Ramos (cell line): ENCODE measurements at regions not wholly inside any gene's neighbourhood (a gene's known extent, or its start where the extent isn't known, plus 50 kb on each side); places are given as distances from the start of the nearest gene placed in this dataset.

Source experiments
- in situ Hi-C: fragments of 300-500 bp; cut with MboI; formaldehyde crosslinking; loops from one replicate; pipeline ENCODE4 v1.14.3; 2022; ENCODE audit warnings: low sequenced_read_pairs; ENCODE audit not compliant: unreplicated experiment

GRCh38 chr1:222124602-222125001, 382.7 kb upstream of the DUSP10 start:
- in situ Hi-C loops = no loop called here

- in situ Hi-C loops = no loop called here
These were observed 381.2 kb upstream of the DUSP10 start for GRCh38 chr1:222123111-222123510.

- in situ Hi-C loops = no loop called here
These were observed 375.9 kb upstream of the DUSP10 start for GRCh38 chr1:222117809-222118208.

GRCh38 chr1:222114536-222115156, 372.8 kb upstream of the DUSP10 start:
- in situ Hi-C loops = no loop called here

- in situ Hi-C loops = no loop called here
These were observed 367.9 kb upstream of the DUSP10 start for GRCh38 chr1:222109836-222110235.

- in situ Hi-C loops = no loop called here
These were observed 366.1 kb upstream of the DUSP10 start for GRCh38 chr1:222107975-222108374.

- in situ Hi-C loops = no loop called here
These were observed 365.4 kb upstream of the DUSP10 start for GRCh38 chr1:222107267-222107666.

GRCh38 chr1:222106377-222106776, 364.5 kb upstream of the DUSP10 start:
- in situ Hi-C loops = no loop called here

- in situ Hi-C loops = no loop called here
These were observed 364.0 kb upstream of the DUSP10 start for GRCh38 chr1:222105861-222106260.

- in situ Hi-C loops = no loop called here
These were observed 363.5 kb upstream of the DUSP10 start for GRCh38 chr1:222105393-222105737.

GRCh38 chr1:222104694-222105392, 363.0 kb upstream of the DUSP10 start:
- in situ Hi-C loops = no loop called here

GRCh38 chr1:222104097-222104496, 362.2 kb upstream of the DUSP10 start:
- in situ Hi-C loops = no loop called here

- in situ Hi-C loops = no loop called here
These were observed 357.9 kb upstream of the DUSP10 start for GRCh38 chr1:222099746-222100145.

GRCh38 chr1:222098404-222098803, 356.5 kb upstream of the DUSP10 start:
- in situ Hi-C loops = no loop called here

GRCh38 chr1:222097588-222097987, 355.7 kb upstream of the DUSP10 start:
- in situ Hi-C loops = no loop called here

GRCh38 chr1:222096883-222097282, 355.0 kb upstream of the DUSP10 start:
- in situ Hi-C loops = no loop called here

GRCh38 chr1:222096476-222096772, 354.5 kb upstream of the DUSP10 start:
- in situ Hi-C loops = no loop called here

GRCh38 chr1:222095606-222096475, 354.0 kb upstream of the DUSP10 start:
- in situ Hi-C loops = no loop called here

GRCh38 chr1:222093518-222093917, 351.6 kb upstream of the DUSP10 start:
- in situ Hi-C loops = no loop called here

- in situ Hi-C loops = no loop called here
These were observed 348.2 kb upstream of the DUSP10 start for GRCh38 chr1:222090103-222090502.

- in situ Hi-C loops = no loop called here
These were observed 345.5 kb upstream of the DUSP10 start for GRCh38 chr1:222087221-222087920.
